GM19351 (cell line): ENCODE measurements at regions not wholly inside any gene's neighbourhood (a gene's known extent, or its start where the extent isn't known, plus 50 kb on each side); places are given as distances from the start of the nearest gene placed in this dataset.
"Not testable (repeated sequence)": the region's sequence is repeated elsewhere in the genome, so short reads cannot be mapped to it uniquely, and the experiment has no call there.

Source experiments
- ATAC-seq: cut with Tn5 transposase; IDR thresholded peaks from one replicate; pipeline ENCODE4 v1.9.1; 2021; ENCODE audit warnings: mild to moderate bottlenecking, moderate library complexity; ENCODE audit not compliant: unreplicated experiment

- no peak for ATAC-seq
Measured at GRCh38 chr12:42932936-42933335, 343.4 kb upstream of the PRICKLE1 start.

GRCh38 chr12:42926232-42926631, 336.7 kb upstream of the PRICKLE1 start:
- no peak for ATAC-seq

DNA sequence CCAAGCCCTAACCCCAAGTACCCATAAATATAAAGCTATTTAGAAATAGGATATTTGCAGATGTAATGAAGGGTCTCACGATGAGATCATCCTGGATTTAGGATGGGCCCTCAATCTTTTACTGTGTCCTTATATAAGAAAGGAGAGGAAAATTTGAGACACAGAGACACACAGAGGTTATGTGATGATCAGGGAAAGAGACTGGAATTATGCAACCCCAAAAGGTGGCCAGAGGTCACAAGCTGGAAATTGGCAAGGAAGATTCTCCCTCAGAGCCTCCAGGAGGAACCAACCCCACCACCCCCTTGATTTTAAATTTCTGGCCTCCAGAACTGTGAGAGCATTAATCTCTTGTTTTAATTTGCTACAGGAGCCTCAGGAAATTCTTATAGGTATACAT, 334.9 kb upstream of the PRICKLE1 start:
- ATAC-seq, result no peak

DNA sequence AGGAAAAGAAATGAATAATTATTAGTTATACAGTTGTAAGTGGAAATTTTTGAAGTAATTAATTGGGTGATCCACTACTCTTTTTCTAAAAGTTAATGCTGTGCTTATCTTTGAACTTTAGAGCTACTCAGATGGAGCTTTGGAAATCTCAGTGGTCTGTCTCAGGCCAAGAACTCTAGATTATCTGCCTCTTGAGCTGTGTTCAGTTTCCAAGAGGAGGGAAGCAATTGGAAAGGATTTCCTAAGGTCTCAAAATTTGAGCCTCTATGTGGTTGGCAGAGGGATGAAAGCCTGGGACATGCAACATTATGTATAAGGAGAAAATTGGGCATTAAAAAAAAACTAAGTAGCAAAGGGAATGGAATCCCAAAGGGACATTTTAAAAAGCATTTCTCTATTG, 334.0 kb upstream of the PRICKLE1 start:
- ATAC-seq, result no peak

GRCh38 chr12:42923156-42923555, 333.6 kb upstream of the PRICKLE1 start:
- no peak for ATAC-seq

DNA sequence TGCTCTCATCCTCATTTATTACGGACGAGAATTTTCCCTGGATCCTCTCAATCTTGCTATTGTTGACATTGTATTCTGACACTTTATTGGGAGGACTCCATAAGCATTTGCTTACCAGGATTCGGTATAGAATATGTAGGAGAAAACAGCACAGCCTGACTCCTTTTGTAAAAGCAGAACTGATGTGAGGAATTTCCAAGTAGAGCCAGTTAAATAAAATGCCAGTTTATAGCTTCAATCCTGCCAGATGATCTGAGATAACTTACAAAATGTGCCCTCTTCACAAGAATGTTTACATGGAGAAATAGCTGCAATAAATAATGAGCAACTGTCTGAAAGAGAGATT, 332.9 kb upstream of the PRICKLE1 start:
- ATAC-seq, result no peak

GRCh38 chr12:42921741-42922504, 332.4 kb upstream of the PRICKLE1 start:
- ATAC-seq, result no peak

GRCh38 chr12:42919691-42920090, 330.1 kb upstream of the PRICKLE1 start:
- ATAC-seq, result no peak

GRCh38 chr12:42918443-42918842, 328.9 kb upstream of the PRICKLE1 start:
- no peak for ATAC-seq

DNA sequence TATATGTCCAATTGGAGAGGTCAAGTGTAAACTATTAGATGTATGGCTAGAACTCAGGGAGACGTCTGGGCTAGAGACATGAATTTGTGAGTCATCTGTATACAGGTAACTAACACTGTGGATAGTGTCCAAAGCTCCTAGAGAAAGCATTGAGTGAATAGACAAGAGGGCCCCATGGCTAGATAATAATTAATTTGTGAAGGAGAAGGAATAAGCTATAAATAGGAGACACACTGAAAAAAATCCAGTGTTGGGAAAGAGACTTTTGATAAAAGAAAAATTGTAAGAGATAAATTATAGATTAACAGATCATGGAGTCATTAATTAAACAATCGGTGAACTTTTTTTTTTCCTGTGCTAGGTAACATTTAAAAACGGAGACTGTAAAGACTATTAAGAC, 326.6 kb upstream of the PRICKLE1 start:
- ATAC-seq, result no peak

DNA sequence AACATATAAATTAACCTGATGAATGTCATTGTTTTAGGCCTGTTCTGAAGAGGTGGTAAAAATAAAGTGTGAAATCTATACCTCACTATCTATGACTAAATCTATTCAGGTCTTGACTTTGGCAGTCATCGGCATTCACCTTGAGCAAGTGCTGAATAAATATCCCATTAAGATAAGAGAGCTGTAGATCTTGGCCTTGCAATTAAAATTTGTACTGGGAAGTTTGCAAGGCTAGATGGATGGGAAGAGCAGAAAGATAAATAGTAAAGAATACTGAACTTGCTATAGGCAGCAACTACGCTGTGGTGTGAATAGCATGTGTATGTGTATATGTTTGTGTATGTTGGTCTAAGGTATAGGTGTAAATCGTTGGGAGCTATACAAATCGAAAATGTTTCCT, 325.9 kb upstream of the PRICKLE1 start:
- no peak for ATAC-seq

- no peak for ATAC-seq
Measured at GRCh38 chr12:42912367-42912766, 322.8 kb upstream of the PRICKLE1 start.

- ATAC-seq, result no peak
Measured at GRCh38 chr12:42910656-42911055, 321.1 kb upstream of the PRICKLE1 start.

GRCh38 chr12:42908712-42909111, 319.2 kb upstream of the PRICKLE1 start:
- ATAC-seq, result no peak

DNA sequence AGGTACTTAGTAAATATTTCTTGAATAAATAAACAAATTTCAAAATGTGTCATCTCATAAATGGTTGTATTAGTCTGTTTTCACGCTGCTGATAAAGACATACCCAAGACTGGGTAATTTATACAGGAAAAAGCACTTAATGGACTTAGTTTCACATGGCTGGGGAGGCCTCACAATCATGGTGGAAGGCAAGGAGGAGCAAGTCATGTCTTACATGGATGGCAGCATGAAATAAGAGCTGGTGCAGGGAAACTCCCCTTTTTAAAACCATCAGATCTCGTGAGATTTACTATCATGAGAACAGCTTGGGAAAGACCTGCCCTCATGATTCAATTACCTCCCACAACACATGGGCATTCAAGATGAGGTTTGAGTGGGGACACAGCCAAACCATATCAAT, 317.3 kb upstream of the PRICKLE1 start:
- ATAC-seq, result not testable (repeated sequence)

- no peak for ATAC-seq
Measured at GRCh38 chr12:42905419-42905705, 315.8 kb upstream of the PRICKLE1 start.

GRCh38 chr12:42904683-42905418, 315.3 kb upstream of the PRICKLE1 start:
- no peak for ATAC-seq

DNA sequence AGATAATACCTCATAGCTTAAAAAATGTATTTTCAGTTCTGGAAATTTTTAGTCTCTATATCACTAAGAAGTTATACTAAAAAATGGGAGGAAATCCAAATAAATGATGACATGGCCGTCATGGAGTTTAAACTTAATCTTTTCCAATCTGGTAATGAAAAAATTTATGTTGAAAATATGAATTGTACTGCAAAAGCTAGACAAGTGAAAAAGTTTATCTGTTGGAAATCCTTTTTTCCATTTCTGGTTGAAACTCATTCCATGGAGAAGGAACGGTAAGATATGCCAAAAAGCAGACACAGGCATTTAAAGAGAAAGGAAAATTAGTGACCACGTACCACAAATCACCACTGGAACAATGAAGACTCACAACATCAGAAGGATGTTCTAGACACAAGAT, 314.2 kb upstream of the PRICKLE1 start:
- ATAC-seq, result no peak

- ATAC-seq, result no peak
Measured at GRCh38 chr12:42902001-42902400, 312.5 kb upstream of the PRICKLE1 start.

DNA sequence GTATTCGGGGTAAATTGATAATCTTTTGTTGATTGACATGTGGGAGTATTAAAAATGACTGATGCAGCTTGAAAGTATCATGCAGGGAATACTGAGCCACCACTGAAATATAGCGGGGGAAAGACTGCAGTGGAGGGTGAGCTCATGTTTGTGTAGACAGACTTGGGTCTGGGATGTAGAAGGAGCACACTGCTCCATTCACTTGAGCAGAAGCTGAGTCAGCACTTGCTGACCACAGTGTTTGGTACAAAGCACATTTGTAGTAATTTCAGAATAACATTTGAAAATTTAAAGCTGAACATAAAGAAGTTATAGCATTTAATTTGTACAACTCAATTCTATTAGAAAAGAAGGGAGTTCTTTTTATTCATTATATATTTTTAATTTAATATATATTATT, 304.3 kb upstream of the PRICKLE1 start:
- no peak for ATAC-seq

GRCh38 chr12:42892702-42893551, 303.4 kb upstream of the PRICKLE1 start:
- ATAC-seq, result no peak

DNA sequence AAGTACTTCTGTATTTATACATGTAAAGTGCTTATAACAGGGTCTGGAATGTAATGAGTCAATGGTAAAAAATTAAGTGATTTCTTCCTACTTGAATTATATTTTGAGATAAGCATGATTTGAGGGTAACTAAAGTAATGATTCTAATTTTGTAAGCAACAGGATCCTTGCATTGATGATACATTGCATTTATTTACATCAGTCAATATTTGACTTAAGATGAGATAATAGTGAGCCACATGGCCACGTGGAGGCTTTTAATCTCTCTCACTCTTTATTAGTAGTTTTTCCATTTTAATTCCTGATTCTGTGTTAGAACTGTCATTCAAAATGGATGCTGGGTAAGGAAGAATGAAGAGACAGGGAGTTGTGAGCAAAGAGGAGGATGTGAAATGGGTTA, 298.1 kb upstream of the PRICKLE1 start:
- ATAC-seq, result no peak
